GM12878 (cell line): ENCODE measurements at regions not wholly inside any gene's neighbourhood (a gene's known extent, or its start where the extent isn't known, plus 50 kb on each side); places are given as distances from the start of the nearest gene placed in this dataset.
A peak's percentile ranks its signal among the peaks of the same experiment; 100 is the strongest.

ENCODE experiments used
- ATAC-seq: fragments of 200-7000 bp; cut with Tn5 transposase; 3 replicates; pipeline ENCODE4 v1.9.1; 2020; ENCODE audit warnings: mild to moderate bottlenecking, moderate library complexity
- BruUV-seq: library from RNA; stranded (reverse); fragments of 400-500 nt; replicated peaks from 2 replicates; lab custom pipeline; 2021; lab: Mats Ljungman, UMichigan
- CTCF ChIA-PET: fragments of 300-600 bp; sonication (Branson Sonifier 250); formaldehyde crosslinking; extraction: SDS; loops from one replicate; lab custom pipeline; 2021; ENCODE audit warnings: inconsistent platforms; lab: Yijun Ruan, JAX
- POLR2A ChIA-PET: fragments of 350-600 bp; formaldehyde crosslinking; extraction: SDS; loops from one replicate; lab custom pipeline; 2021; ENCODE audit warnings: inconsistent platforms; lab: Charles Lee
- RAD21 ChIA-PET: fragments of 300-600 bp; sonication (Branson Sonifier 250); formaldehyde crosslinking; loops from one replicate; lab custom pipeline; 2023; ENCODE audit warnings: antibody characterized with exemption; ENCODE audit not compliant: unreplicated experiment; lab: Charles Lee
- SMC1A ChIA-PET: fragments of 300-600 bp; sonication (Branson Sonifier 250); formaldehyde crosslinking; loops from one replicate; lab custom pipeline; 2023; ENCODE audit not compliant: unreplicated experiment, uncharacterized antibody; lab: Charles Lee
- DNase-seq: peaks from one replicate; pipeline ENCODE4 v3.0.0-alpha.2; 2011; ENCODE audit warnings: low read depth, low spot score
- FAIRE-seq: peaks from 3 replicates; lab custom pipeline; 2011; peaks lifted over from hg19 to GRCh38; lab: Jason Lieb, UNC
- H2AFZ ChIP-seq: 2 replicates; pipeline ENCODE4 v1.6.0; 2011; ENCODE audit warnings: low read depth, low read length, control low read depth; ENCODE audit not compliant: control insufficient read depth
- H3K27ac ChIP-seq: 2 replicates; pipeline ENCODE4 v1.5.1; 2011; ENCODE audit warnings: control low read depth; ENCODE audit not compliant: control insufficient read depth, insufficient read depth
- H3K27me3 ChIP-seq, 2 experiments: replicated peaks in 1 of 2; 2 replicates each; pipeline versions ENCODE4 v1.6.0 to v1.6.1; 2011; ENCODE audit warnings: low read length in 1 of 2; ENCODE audit not compliant: control insufficient read depth in 2 of 2, insufficient read depth in 2 of 2
- H3K36me3 ChIP-seq, 2 experiments: 2 replicates each; pipeline ENCODE4 v1.5.1; 2011; ENCODE audit warnings: low read length in 1 of 2; ENCODE audit not compliant: control insufficient read depth in 2 of 2, insufficient read depth in 2 of 2
- H3K4me1 ChIP-seq: 2 replicates; pipeline ENCODE4 v1.6.1; 2011; ENCODE audit warnings: mild to moderate bottlenecking, low read length, moderate library complexity, mixed read lengths; ENCODE audit not compliant: control insufficient read depth, insufficient read depth
- H3K4me2 ChIP-seq: 2 replicates; pipeline ENCODE4 v1.6.0; 2011; ENCODE audit warnings: control low read depth; ENCODE audit not compliant: control insufficient read depth, insufficient read depth
- H3K4me3 ChIP-seq: fragments of 200-600 bp; sonication (generic); 2 replicates; pipeline ENCODE4 v1.5.1; 2016
- H3K79me2 ChIP-seq: 2 replicates; pipeline ENCODE4 v1.6.0; 2011; ENCODE audit warnings: low read length; ENCODE audit not compliant: control insufficient read depth, insufficient read depth
- H3K9ac ChIP-seq: 2 replicates; pipeline ENCODE4 v1.8.0; 2011; ENCODE audit warnings: low read length, control low read depth, mixed read lengths; ENCODE audit not compliant: control insufficient read depth, insufficient read depth
- H3K9me3 ChIP-seq: replicated peaks from 3 replicates; pipeline ENCODE4 v1.5.1; 2011; ENCODE audit warnings: mild to moderate bottlenecking, low read length; ENCODE audit not compliant: control insufficient read depth, insufficient read depth
- H4K20me1 ChIP-seq: 2 replicates; pipeline ENCODE4 v1.6.0; 2011; ENCODE audit not compliant: control insufficient read depth, insufficient read depth
- ATF7 ChIP-seq: fragments of 450-650 bp; IDR thresholded peaks from 2 replicates; pipeline ENCODE4 v1.6.1; 2016; ENCODE audit warnings: low read depth, mild to moderate bottlenecking
- FOXM1 ChIP-seq: IDR thresholded peaks from 2 replicates; pipeline ENCODE4 v1.6.1; 2012; ENCODE audit warnings: low read depth, mild to moderate bottlenecking, inconsistent platforms, low read length, moderate library complexity
- GABPA ChIP-seq: IDR thresholded peaks from 2 replicates; pipeline ENCODE4 v1.6.1; 2014; ENCODE audit warnings: antibody characterized with exemption, low read depth, mild to moderate bottlenecking, inconsistent platforms
- IRF4 ChIP-seq: IDR thresholded peaks from 2 replicates; pipeline ENCODE4 v1.6.1; 2011; ENCODE audit warnings: low read depth, low read length
- KAT2A ChIP-seq: conservative IDR thresholded peaks from 2 replicates; pipeline ENCODE4 v1.6.1; 2011; ENCODE audit warnings: low read depth, low read length; ENCODE audit not compliant: control insufficient read depth
- KDM1A ChIP-seq: fragments of 200-600 bp; sonication (generic); IDR thresholded peaks from 2 replicates; pipeline ENCODE4 v1.6.1; 2016; ENCODE audit warnings: borderline replicate concordance
- KLF5 ChIP-seq: fragments of 450-650 bp; IDR thresholded peaks from 2 replicates; pipeline ENCODE4 v1.6.1; 2014; ENCODE audit warnings: mild to moderate bottlenecking; ENCODE audit not compliant: partially characterized antibody
- MAX ChIP-seq: IDR thresholded peaks from 2 replicates; pipeline ENCODE4 v1.6.1; 2012; ENCODE audit warnings: low read depth, low read length, improper control_type of control experiment
- NFYB ChIP-seq: IDR thresholded peaks from 2 replicates; pipeline ENCODE4 v1.6.1; 2011; ENCODE audit warnings: low read depth, mild to moderate bottlenecking, low read length, improper control_type of control experiment, moderate library complexity; ENCODE audit not compliant: insufficient read depth
- PBX3 ChIP-seq: IDR thresholded peaks from 2 replicates; pipeline ENCODE4 v1.6.1; 2011; ENCODE audit warnings: mild to moderate bottlenecking, low read depth, low read length, moderate library complexity; ENCODE audit not compliant: insufficient replicate concordance
- RBBP5 ChIP-seq: fragments of 200-600 bp; sonication (generic); conservative IDR thresholded peaks from 2 replicates; pipeline ENCODE4 v1.6.1; 2016
- SMC3 ChIP-seq: IDR thresholded peaks from 2 replicates; pipeline ENCODE4 v1.6.1; 2011; ENCODE audit warnings: low read length, improper control_type of control experiment, borderline replicate concordance
- SP1 ChIP-seq: IDR thresholded peaks from one replicate; pipeline ENCODE4 v1.6.1; 2011; ENCODE audit warnings: low read depth, low read length
- ZNF24 ChIP-seq: fragments of 450-650 bp; IDR thresholded peaks from 2 replicates; pipeline ENCODE4 v1.6.1; 2017; ENCODE audit warnings: antibody characterized with exemption, mild to moderate bottlenecking
- ZNF592 ChIP-seq: fragments of 450-650 bp; IDR thresholded peaks from 2 replicates; pipeline ENCODE4 v1.6.1; 2017; ENCODE audit warnings: mild to moderate bottlenecking, moderate library complexity
- WGBS: methylation state at CpG from one replicate; pipeline ENCODE4 v1.1.6; 2016; ENCODE audit warnings: low lambda C conversion rate; ENCODE audit not compliant: insufficient replicate concordance, insufficient coverage; ENCODE audit errors: missing lambda C conversion rate; 5-methylcytosine and 5-hydroxymethylcytosine counted together
- in situ Hi-C: fragments of 300-500 bp; cut with MboI; formaldehyde crosslinking; loops from 9 replicates; pipeline ENCODE4 v1.14.3; 2018; ENCODE audit warnings: mixed read lengths
- intact Hi-C: fragments of 100-400 bp; cut with micrococcal nuclease; formaldehyde crosslinking; loops from one replicate; pipeline ENCODE4 v1.14.2; 2022; ENCODE audit not compliant: unreplicated experiment
- TF ChIP-seq, protein P1 (sequence below): fragments of 450-650 bp; IDR thresholded peaks from 2 replicates; pipeline ENCODE4 v1.6.1; 2016; ENCODE audit warnings: mild to moderate bottlenecking

- TF ChIP-seq SMC3: no peak
- TF ChIP-seq, all 136 proteins: peak for 0
These were observed 95.6 kb downstream of the RASSF10 start (continued) for GRCh38 chr11:13104619-13105236.

DNA sequence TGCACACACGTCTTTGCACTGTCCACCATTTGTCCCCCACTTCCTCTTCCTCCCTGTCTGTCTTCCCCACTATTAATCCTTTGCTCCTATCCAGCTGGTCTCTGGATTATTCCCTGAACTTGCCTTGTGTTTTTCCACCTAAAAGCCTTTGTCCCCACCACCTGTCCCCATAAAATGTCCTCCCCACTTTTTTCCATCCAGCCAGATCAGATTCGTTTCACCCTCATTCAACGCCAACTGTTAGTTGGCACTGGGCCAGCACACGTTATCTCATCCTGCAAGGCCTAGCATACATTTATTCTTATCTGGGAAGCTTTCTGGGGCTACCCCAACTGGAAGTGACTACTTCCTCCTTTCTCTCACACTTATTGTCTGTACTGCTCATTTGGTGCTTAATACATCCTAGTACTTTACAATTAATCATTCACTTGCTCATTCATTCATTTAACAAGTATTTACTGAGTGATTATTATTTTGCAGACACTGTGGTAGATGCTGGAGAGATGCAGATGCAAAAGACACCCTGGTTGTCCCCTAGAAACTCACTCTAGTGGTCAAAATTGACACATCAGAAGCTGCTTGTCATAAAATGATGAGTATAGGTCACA, 96.2 kb downstream of the RASSF10 start:
- no peaks in the 10 kb centered on the region for H3K36me3 ChIP-seq
- FAIRE-seq: no peak
- no peak overlapping the region for H3K4me3 ChIP-seq
- no peak overlapping the region for H3K27ac ChIP-seq
- H3K79me2 ChIP-seq: no peaks in the 10 kb centered on the region
- ATAC-seq: peak; percentile 77
- WGBS: 3% methylated on average over 4 of the region's 4 CpGs
- no peak overlapping the region for H2AFZ ChIP-seq
- no peak overlapping the region for H3K9ac ChIP-seq
- no peaks in the 10 kb centered on the region; the same call in 2 of the 3 replicates for H3K9me3 ChIP-seq
- SMC1A ChIA-PET: interaction anchor here (0.6 to 2.8 kb wide), 10 partner anchors 9 to 106 kb away, joined by 3 to 7 read pairs (median 4); no protein-coding TSS in a partner anchor
- intact Hi-C loops (no loop called here), in situ Hi-C loops (no loop called here)
- CTCF ChIA-PET: interaction anchor here (0.6 to 1.6 kb wide), 4 partner anchors 37 to 104 kb away, joined by 3 to 4 read pairs (median 3); no protein-coding TSS in a partner anchor
- no peaks in the 10 kb centered on the region for H4K20me1 ChIP-seq
- no peaks in the 10 kb centered on the region for H3K4me1 ChIP-seq
- DNase-seq: no peak
- RAD21 ChIA-PET: interaction anchor here (0.8 to 1.2 kb wide), 3 partner anchors 47 to 142 kb away, joined by 3 to 4 read pairs (median 3); no protein-coding TSS in a partner anchor
- no TSS peak for BruUV-seq
- no peak overlapping the region for H3K4me2 ChIP-seq
- no peaks in the 10 kb centered on the region for H3K27me3 ChIP-seq
- POLR2A ChIA-PET: interaction anchor here (0.6 to 0.8 kb wide), 2 partner anchors 9 to 213 kb away, joined by 3 to 8 read pairs; no protein-coding TSS in a partner anchor
- no peak for TF ChIP-seq ZNF592
- peak; percentile 98 for TF ChIP-seq ZNF24
- TF ChIP-seq KAT2A: no peak
- TF ChIP-seq KDM1A: no peak
- TF ChIP-seq IRF4: no peak
- no peak for TF ChIP-seq MAX
- TF ChIP-seq RBBP5: no peak
- TF ChIP-seq FOXM1: no peak
- TF ChIP-seq ATF7: peak; percentile 36; the same call in 1 of the 2 replicates
- no peak for TF ChIP-seq KLF5
- no peak for TF ChIP-seq NFYB
- TF ChIP-seq PBX3: no peak
- no peak for TF ChIP-seq SP1
- TF ChIP-seq GABPA: no peak
- TF ChIP-seq, protein P1, sequence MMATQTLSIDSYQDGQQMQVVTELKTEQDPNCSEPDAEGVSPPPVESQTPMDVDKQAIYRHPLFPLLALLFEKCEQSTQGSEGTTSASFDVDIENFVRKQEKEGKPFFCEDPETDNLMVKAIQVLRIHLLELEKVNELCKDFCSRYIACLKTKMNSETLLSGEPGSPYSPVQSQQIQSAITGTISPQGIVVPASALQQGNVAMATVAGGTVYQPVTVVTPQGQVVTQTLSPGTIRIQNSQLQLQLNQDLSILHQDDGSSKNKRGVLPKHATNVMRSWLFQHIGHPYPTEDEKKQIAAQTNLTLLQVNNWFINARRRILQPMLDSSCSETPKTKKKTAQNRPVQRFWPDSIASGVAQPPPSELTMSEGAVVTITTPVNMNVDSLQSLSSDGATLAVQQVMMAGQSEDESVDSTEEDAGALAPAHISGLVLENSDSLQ: no peak
